CD14-positive monocyte (primary cell): ENCODE measurements at regions not wholly inside any gene's neighbourhood (a gene's known extent, or its start where the extent isn't known, plus 50 kb on each side); places are given as distances from the start of the nearest gene placed in this dataset.

Source experiments
- DNase-seq, 3 donors: peaks; one replicate each; pipeline ENCODE4 v3.0.0-alpha.2; 2011 to 2022
- H2AFZ ChIP-seq: 2 replicates; pipeline ENCODE4 v1.6.0; 2012; ENCODE audit warnings: mild to moderate bottlenecking, low read depth, low read length, inconsistent platforms; ENCODE audit not compliant: insufficient read depth, poor library complexity, severe bottlenecking
- H3K27ac ChIP-seq, 2 donors: 1 replicate in 1 of 2; 2 replicates in 1 of 2; pipeline ENCODE4 v1.5.1; 2012 to 2013; ENCODE audit warnings: low read length in 2 of 2, control low read depth in 1 of 2, inconsistent platforms in 1 of 2, low read depth in 1 of 2, mild to moderate bottlenecking in 1 of 2
- H3K27me3 ChIP-seq, 2 donors: one replicate each; pipeline versions ENCODE4 v1.6.0 to v1.6.1; 2011 to 2013; ENCODE audit warnings: low read length in 2 of 2; ENCODE audit not compliant: control insufficient read depth in 2 of 2, insufficient read depth in 2 of 2
- H3K36me3 ChIP-seq, 2 donors: replicated peaks in 1 of 2; 1 replicate in 1 of 2; 2 replicates in 1 of 2; pipeline versions ENCODE4 v1.5.1 to v1.6.1; 2012 to 2013; ENCODE audit warnings: low read length in 2 of 2, control low read depth in 1 of 2, inconsistent platforms in 1 of 2, mild to moderate bottlenecking in 1 of 2; ENCODE audit not compliant: insufficient read depth in 2 of 2, control insufficient read depth in 1 of 2
- H3K4me1 ChIP-seq, 2 donors: 1 replicate in 1 of 2; 2 replicates in 1 of 2; pipeline versions ENCODE4 v1.5.1 to v1.6.1; 2012 to 2013; ENCODE audit warnings: low read length in 2 of 2, control low read depth in 1 of 2, inconsistent platforms in 1 of 2, mild to moderate bottlenecking in 1 of 2, moderate library complexity in 1 of 2; ENCODE audit not compliant: insufficient read depth in 2 of 2, control insufficient read depth in 1 of 2
- H3K4me2 ChIP-seq: replicated peaks from 2 replicates; pipeline ENCODE3; 2012; ENCODE audit warnings: low read length, moderate library complexity, mild to moderate bottlenecking; ENCODE audit not compliant: poor library complexity, severe bottlenecking; ENCODE audit errors: extremely low read depth
- H3K4me3 ChIP-seq, 3 experiments: fragments of 200-600 bp in 1 of 3; sonication (generic) in 1 of 3; replicated peaks in 1 of 3; 1 replicate in 2 of 3; 2 replicates in 1 of 3; pipeline ENCODE4 v1.5.1; 2011 to 2013; ENCODE audit warnings: low read length in 3 of 3, mild to moderate bottlenecking in 3 of 3, control low read depth in 2 of 3, low read depth in 2 of 3, inconsistent platforms in 1 of 3, moderate library complexity in 1 of 3
- H3K79me2 ChIP-seq: 2 replicates; pipeline ENCODE4 v1.6.0; 2012; ENCODE audit warnings: mild to moderate bottlenecking, control low read depth, inconsistent platforms, low read length, moderate library complexity; ENCODE audit not compliant: insufficient read depth
- H3K9ac ChIP-seq: 2 replicates; pipeline ENCODE4 v1.6.0; 2017; ENCODE audit warnings: low read length, mild to moderate bottlenecking; ENCODE audit not compliant: insufficient read depth, poor library complexity, severe bottlenecking
- H3K9me3 ChIP-seq, 2 donors: replicated peaks in 1 of 2; 1 replicate in 1 of 2; 2 replicates in 1 of 2; pipeline versions ENCODE4 v1.5.1 to v1.6.1; 2012 to 2013; ENCODE audit warnings: low read length in 2 of 2, control low read depth in 1 of 2; ENCODE audit not compliant: control insufficient read depth in 1 of 2, insufficient read depth in 1 of 2
- H4K20me1 ChIP-seq: 2 replicates; pipeline ENCODE4 v1.6.0; 2012; ENCODE audit warnings: mild to moderate bottlenecking, low read length, control low read depth, moderate library complexity; ENCODE audit not compliant: insufficient read depth
- H3K27ac Mint-ChIP-seq, 7 donors: one replicate each; pipeline ENCODE4 v1.8.0; 2020; ENCODE audit warnings: mild to moderate bottlenecking in 7 of 7, mixed read lengths in 7 of 7, moderate library complexity in 6 of 7, inconsistent platforms in 2 of 7
- H3K27me3 Mint-ChIP-seq, 3 donors: one replicate each; pipeline ENCODE4 v1.8.0; 2021 to 2022; ENCODE audit warnings: low read depth in 3 of 3, mild to moderate bottlenecking in 3 of 3, mixed read lengths in 3 of 3, moderate library complexity in 3 of 3, inconsistent platforms in 1 of 3
- H3K36me3 Mint-ChIP-seq, 2 donors: one replicate each; pipeline ENCODE4 v1.8.0; 2020; ENCODE audit warnings: mixed read lengths in 2 of 2, inconsistent platforms in 1 of 2, mild to moderate bottlenecking in 1 of 2
- H3K4me1 Mint-ChIP-seq: one replicate; pipeline ENCODE4 v1.8.0; 2020; ENCODE audit warnings: mild to moderate bottlenecking, mixed read lengths
- H3K4me3 Mint-ChIP-seq, 2 donors: one replicate each; pipeline ENCODE4 v1.8.0; 2020; ENCODE audit warnings: mild to moderate bottlenecking in 2 of 2, mixed read lengths in 2 of 2, moderate library complexity in 1 of 2
- H3K9me3 Mint-ChIP-seq, 7 donors: one replicate each; pipeline ENCODE4 v1.8.0; 2020 to 2022; ENCODE audit warnings: mixed read lengths in 7 of 7, mild to moderate bottlenecking in 6 of 7, moderate library complexity in 6 of 7, inconsistent platforms in 2 of 7
- WGBS: methylation state at CpG from one replicate; pipeline ENCODE4 v1.1.5; 2013; ENCODE audit warnings: missing lambda C conversion rate; ENCODE audit not compliant: insufficient coverage; 5-methylcytosine and 5-hydroxymethylcytosine counted together
- intact Hi-C, 2 donors: fragments of 100-400 bp; cut with micrococcal nuclease; formaldehyde crosslinking; loops; one replicate each; pipeline versions ENCODE4 v1.15.0 to v1.15.1; 2023
- TF ChIP-seq, protein P1 (sequence below): fragments of 200-600 bp; IDR thresholded peaks from one replicate; pipeline ENCODE4 v1.8.0; 2022; ENCODE audit warnings: antibody characterized with exemption, mild to moderate bottlenecking

DNA sequence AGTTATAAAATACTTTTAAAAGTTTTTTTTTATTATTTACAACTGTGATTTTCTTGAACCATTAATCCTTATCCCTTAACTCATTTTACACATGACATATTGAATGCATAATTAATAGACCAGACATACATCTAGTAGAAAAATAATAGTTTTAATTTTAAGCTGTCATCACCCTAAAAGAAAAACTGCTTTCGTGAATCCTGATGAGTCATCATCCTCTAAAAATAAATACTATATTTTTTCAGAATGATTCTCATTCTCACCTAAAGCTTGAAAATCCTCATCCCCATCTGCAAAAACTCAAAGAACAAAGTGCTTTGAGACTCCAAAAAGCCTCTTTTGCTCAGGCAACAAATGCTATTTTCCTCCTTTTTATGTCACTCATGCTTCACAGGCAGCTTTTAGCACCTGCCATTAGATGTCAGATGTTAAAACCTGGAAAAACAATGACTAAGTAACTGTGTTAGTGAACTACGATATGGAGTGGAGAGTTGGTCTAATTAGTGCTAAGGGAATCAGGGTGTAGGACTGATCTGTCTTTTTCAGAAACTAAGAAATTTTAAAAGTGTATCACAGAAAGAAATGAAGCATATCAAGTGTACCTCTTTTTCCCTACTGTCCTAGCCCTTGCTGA lies 297.6 kb downstream of the TMX3 start:
- Histone ChIP-seq H3K4me3 (no peak overlapping the region), H3K4me1 (no peaks in the 10 kb centered on the region), H3K4me2 (no peak overlapping the region), H3K9ac (no peak overlapping the region), H4K20me1 (no peaks in the 10 kb centered on the region), H3K36me3 (no peaks in the 10 kb centered on the region), H3K27me3 (no peaks in the 10 kb centered on the region), H3K79me2 (no peaks in the 10 kb centered on the region), H3K27ac (no peak overlapping the region), H3K9me3 (no peaks in the 10 kb centered on the region), H2AFZ (no peak overlapping the region)
- WGBS, result no CpG with 5 or more reads among the region's 2 CpGs
- TF ChIP-seq, protein P1, sequence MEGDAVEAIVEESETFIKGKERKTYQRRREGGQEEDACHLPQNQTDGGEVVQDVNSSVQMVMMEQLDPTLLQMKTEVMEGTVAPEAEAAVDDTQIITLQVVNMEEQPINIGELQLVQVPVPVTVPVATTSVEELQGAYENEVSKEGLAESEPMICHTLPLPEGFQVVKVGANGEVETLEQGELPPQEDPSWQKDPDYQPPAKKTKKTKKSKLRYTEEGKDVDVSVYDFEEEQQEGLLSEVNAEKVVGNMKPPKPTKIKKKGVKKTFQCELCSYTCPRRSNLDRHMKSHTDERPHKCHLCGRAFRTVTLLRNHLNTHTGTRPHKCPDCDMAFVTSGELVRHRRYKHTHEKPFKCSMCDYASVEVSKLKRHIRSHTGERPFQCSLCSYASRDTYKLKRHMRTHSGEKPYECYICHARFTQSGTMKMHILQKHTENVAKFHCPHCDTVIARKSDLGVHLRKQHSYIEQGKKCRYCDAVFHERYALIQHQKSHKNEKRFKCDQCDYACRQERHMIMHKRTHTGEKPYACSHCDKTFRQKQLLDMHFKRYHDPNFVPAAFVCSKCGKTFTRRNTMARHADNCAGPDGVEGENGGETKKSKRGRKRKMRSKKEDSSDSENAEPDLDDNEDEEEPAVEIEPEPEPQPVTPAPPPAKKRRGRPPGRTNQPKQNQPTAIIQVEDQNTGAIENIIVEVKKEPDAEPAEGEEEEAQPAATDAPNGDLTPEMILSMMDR, result no peak
- no peaks in the 10 kb centered on the region for H3K36me3 Mint-ChIP-seq
- no peak for DNase-seq
- no peaks in the 10 kb centered on the region for H3K4me1 Mint-ChIP-seq
- peaks cover 0 to 6% (median 0%) of the 10 kb centered on the region in 7 donors for H3K9me3 Mint-ChIP-seq
- intact Hi-C loops, result no loop called here
- H3K27me3 Mint-ChIP-seq, result no peaks in the 10 kb centered on the region
- no peak overlapping the region for H3K4me3 Mint-ChIP-seq
- no peak overlapping the region for H3K27ac Mint-ChIP-seq

DNA sequence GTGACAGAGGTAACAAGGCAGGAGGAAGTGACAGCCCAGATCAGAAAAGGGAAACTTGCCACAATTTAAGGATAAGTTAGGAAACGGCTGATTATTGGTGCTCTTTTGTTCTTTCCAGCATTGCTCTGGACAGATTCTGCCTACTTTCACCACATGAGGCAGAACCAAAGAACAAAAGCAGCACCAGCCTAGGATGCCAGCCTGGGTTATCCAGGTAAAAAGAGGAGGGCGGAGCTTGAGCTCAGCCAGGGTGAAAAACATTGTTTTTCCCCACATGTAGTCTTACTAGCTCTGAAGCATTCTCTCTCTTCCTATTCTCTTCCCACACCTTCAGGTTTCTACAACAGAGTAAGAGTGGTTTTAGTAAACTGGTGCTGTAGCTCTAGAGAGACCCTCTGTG lies 300.5 kb downstream of the TMX3 start:
- WGBS, result no CpG with 5 or more reads among the region's 2 CpGs
- Mint-ChIP-seq H3K9me3 (peaks cover 0 to 3% (median 0%) of the 10 kb centered on the region in 7 donors), H3K4me3 (no peak overlapping the region), H3K4me1 (no peaks in the 10 kb centered on the region), H3K36me3 (no peaks in the 10 kb centered on the region), H3K27me3 (no peaks in the 10 kb centered on the region), H3K27ac (no peak overlapping the region)
- Histone ChIP-seq H3K4me1 (no peaks in the 10 kb centered on the region), H3K4me2 (no peak overlapping the region), H3K27me3 (no peaks in the 10 kb centered on the region), H3K27ac (no peak overlapping the region), H4K20me1 (no peaks in the 10 kb centered on the region), H3K79me2 (no peaks in the 10 kb centered on the region), H3K9me3 (no peaks in the 10 kb centered on the region), H3K4me3 (no peak overlapping the region), H2AFZ (no peak overlapping the region), H3K36me3 (no peaks in the 10 kb centered on the region), H3K9ac (no peak overlapping the region)
- DNase-seq, result no peak
- intact Hi-C loops, result no loop called here
- TF ChIP-seq, protein P1, result no peak
